GM12874 (cell line): ENCODE measurements at regions not wholly inside any gene's neighbourhood (a gene's known extent, or its start where the extent isn't known, plus 50 kb on each side); places are given as distances from the start of the nearest gene placed in this dataset.

ENCODE experiments used
- CTCF ChIP-seq: IDR thresholded peaks from 2 replicates; pipeline ENCODE4 v1.5.1; 2011; ENCODE audit warnings: low read depth, mild to moderate bottlenecking, control low read depth, low read length, moderate library complexity; ENCODE audit not compliant: insufficient read depth

DNA sequence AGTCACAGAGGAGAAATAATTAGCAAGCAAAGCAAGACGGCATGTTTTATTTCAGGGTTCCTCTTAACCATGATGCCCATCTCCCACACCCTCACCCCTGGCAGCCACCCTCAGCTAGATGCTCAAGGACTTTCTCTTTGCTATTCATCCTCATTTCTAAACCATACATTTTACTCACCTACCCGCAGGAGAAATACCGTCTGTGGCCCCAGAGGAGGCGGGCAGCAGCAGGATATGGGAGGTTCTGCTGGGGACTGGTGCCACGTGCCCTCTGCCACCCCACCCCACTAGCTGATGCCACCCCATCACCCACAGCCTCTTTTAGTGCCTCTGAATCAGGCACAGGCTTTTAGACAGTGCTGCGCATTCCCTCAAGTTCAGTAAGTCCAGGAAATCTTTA is 168.7 kb upstream of the ITGB1 start:
- TF ChIP-seq CTCF: no peak

GRCh38 chr10:33125522-33126517 is 167.8 kb upstream of the ITGB1 start:
- no peak for TF ChIP-seq CTCF

GRCh38 chr10:33125111-33125510 is 167.1 kb upstream of the ITGB1 start:
- no peak for TF ChIP-seq CTCF

DNA sequence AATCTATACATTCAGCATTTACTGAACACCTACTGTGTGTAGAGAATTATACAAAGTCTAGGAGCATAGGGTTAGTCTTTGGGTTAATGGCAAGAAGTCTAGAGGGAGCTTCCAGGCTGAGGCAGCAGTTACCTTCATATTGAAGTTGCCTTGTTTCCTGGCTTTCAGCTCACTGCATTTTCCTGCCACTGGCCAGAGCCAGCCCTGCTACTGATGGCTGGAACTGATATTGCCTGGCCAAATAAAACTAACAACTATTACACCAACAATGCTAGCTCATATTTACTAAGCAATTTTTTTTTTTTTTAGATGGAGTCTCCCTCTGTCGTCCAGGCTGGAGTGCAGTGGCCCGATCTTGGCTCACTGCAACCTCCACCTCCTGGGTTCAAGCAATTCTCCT is 165.7 kb upstream of the ITGB1 start:
- no peak for TF ChIP-seq CTCF

DNA sequence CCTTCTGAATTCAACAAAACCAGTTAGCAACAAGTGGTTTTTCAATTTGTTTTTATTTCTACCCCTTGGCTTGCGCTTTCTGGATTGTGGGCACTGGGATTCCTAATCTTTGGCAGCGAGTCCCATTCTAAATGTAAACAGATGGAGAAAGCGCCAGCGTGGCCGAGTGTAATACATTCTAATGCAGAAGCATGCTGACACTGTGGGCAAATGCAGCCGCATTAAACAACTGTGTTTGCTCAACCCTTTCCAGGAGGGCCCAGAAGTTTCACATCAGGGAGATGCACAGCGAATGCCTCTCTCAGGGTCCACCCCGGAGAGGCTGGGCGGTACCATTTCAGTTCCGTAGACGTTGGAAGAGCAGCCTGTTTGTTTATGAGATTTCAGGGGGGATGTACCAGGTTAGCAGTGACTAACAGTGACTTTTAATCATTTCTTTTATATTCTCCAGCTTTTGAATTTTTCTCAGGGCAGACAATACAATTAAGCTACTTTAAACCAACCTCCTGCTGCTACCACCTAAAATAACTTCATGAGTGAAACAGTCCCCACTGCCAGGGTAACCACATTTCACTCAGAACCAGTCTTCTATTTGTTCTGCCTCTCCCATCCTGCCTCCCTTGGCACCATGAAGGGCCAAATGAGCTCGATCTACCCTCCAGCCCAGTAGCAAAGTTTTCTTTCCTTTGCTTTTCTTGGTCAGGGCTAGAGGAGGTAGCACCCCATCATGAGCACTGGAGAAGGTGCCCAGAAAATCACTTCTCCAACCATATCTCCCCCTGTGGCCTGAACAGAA is 164.2 kb upstream of the ITGB1 start:
- TF ChIP-seq CTCF: no peak

DNA sequence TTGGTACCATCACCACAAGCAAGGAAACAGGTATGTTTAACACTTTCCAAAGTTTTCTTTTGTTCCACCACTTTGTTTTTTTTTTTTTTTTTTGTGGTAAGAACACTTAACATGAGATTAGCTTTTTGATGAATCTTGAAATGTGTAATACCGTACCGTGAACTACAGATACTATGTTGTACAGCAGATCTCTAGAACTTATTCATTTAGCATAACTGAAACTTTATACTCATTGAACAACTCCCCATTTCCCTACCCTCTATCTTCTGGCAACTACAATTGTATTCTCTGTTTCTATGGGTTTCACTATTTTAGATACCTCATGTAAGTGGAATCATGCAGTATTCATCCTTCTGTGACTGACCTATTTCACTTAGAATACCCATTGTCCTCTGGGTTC is 162.7 kb upstream of the ITGB1 start:
- no peak for TF ChIP-seq CTCF

- TF ChIP-seq CTCF: no peak
Measured at GRCh38 chr10:33120275-33120674, 162.2 kb upstream of the ITGB1 start.
